ENCODE measurements at regions not wholly inside any gene's neighbourhood (a gene's known extent, or its start where the extent isn't known, plus 50 kb on each side); places are given as distances from the start of the nearest gene placed in this dataset.

- TF ChIP-seq, protein P1, sequence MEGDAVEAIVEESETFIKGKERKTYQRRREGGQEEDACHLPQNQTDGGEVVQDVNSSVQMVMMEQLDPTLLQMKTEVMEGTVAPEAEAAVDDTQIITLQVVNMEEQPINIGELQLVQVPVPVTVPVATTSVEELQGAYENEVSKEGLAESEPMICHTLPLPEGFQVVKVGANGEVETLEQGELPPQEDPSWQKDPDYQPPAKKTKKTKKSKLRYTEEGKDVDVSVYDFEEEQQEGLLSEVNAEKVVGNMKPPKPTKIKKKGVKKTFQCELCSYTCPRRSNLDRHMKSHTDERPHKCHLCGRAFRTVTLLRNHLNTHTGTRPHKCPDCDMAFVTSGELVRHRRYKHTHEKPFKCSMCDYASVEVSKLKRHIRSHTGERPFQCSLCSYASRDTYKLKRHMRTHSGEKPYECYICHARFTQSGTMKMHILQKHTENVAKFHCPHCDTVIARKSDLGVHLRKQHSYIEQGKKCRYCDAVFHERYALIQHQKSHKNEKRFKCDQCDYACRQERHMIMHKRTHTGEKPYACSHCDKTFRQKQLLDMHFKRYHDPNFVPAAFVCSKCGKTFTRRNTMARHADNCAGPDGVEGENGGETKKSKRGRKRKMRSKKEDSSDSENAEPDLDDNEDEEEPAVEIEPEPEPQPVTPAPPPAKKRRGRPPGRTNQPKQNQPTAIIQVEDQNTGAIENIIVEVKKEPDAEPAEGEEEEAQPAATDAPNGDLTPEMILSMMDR (IDR thresholded peaks at IDR 0.05; ENCODE audit: control insufficient read depth, insufficient read depth, low read depth, low read length, missing control alignments), result no peak
- DNase-seq (ENCODE audit: low read depth), result no peak
These were observed 137.6 kb downstream of the TEX29 start for GRCh38 chr13:111458001-111458531.

DNA sequence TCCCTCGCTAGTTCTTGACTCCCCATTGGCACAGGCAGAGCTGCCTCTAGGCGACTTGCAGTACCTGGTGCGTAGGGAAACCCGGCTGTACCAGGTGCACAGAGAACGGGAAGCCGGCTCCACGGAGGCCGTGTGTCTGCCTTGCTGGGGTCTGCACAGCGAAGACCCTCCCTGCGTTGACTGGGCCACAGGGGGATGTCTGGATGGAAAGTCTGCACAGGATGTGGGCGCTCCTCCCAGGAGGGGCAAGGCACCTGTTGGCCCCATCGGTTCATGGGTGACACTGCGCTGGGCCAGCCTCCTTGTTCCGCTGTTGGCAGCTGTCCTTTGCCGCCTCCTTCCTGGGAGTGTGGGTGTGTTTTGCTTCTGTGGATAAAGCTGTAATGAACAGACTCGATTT lies 138.3 kb downstream of the TEX29 start:
- no peak for DNase-seq (ENCODE audit: low read depth)
- TF ChIP-seq, protein P1 (IDR thresholded peaks at IDR 0.05; ENCODE audit: control insufficient read depth, insufficient read depth, low read depth, low read length, missing control alignments), result no peak
- H3K4me3 ChIP-seq (ENCODE audit: control insufficient read depth, low read depth, low read length), result no peak overlapping the region

More at GRCh38 chr13:111458001-111458531, 137.6 kb downstream of the TEX29 start:
- no peak overlapping the region for H3K4me3 ChIP-seq (ENCODE audit: control insufficient read depth, low read depth, low read length)

DNA sequence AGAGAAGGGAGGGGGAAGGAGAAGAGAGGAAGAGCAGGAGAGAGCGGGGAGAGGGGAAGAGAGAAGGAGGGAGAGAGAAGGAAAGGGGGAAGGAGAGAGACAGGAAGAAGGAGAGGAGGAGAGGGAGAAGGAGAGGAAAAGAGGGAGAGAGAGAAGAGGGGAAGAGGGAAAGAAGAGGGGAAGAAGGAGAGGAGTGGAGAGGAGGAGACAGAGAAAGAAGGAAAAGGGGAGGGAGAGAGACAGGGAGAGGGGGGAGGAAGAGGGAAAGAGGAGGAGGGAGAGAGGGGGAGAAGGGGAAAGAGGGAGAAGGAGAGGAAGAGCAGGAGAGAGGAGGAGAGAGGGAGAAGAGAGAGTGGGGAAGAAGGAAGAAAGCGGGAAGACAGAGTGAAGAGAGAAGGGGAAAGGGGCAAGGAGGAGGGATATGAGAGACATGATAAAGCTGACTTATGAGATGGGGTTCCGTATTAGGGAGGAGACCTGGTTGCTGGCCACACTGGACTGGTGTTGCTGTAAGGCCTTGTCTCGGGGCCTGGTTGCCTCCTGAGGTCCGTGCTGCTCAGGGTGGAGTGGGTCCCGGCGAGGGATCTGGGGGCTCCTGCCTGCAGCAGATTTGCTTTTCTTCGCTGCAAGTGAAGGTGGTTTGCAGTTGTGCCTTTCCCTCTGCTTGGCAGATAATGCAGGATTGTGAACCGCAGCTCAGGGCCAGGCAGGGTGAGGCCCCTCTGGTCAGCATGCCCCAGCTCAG lies 139.5 kb downstream of the TEX29 start:
- TF ChIP-seq, protein P1 (IDR thresholded peaks at IDR 0.05; ENCODE audit: control insufficient read depth, insufficient read depth, low read depth, low read length, missing control alignments), result no peak
- H3K4me3 ChIP-seq (ENCODE audit: control insufficient read depth, low read depth, low read length), result no peak overlapping the region
- no peak for DNase-seq (ENCODE audit: low read depth)

- TF ChIP-seq, protein P1 (IDR thresholded peaks at IDR 0.05; ENCODE audit: control insufficient read depth, insufficient read depth, low read depth, low read length, missing control alignments), result peak; percentile 57
- peak; percentile 8 for DNase-seq (ENCODE audit: low read depth)
- H3K4me3 ChIP-seq (ENCODE audit: control insufficient read depth, low read depth, low read length), result no peak overlapping the region
These were observed 140.4 kb downstream of the TEX29 start for GRCh38 chr13:111460548-111461444.

GRCh38 chr13:111461445-111462149 lies 141.2 kb downstream of the TEX29 start:
- TF ChIP-seq, protein P1 (IDR thresholded peaks at IDR 0.05; ENCODE audit: control insufficient read depth, insufficient read depth, low read depth, low read length, missing control alignments), result no peak
- no peak overlapping the region for H3K4me3 ChIP-seq (ENCODE audit: control insufficient read depth, low read depth, low read length)
- DNase-seq (ENCODE audit: low read depth), result no peak

DNA sequence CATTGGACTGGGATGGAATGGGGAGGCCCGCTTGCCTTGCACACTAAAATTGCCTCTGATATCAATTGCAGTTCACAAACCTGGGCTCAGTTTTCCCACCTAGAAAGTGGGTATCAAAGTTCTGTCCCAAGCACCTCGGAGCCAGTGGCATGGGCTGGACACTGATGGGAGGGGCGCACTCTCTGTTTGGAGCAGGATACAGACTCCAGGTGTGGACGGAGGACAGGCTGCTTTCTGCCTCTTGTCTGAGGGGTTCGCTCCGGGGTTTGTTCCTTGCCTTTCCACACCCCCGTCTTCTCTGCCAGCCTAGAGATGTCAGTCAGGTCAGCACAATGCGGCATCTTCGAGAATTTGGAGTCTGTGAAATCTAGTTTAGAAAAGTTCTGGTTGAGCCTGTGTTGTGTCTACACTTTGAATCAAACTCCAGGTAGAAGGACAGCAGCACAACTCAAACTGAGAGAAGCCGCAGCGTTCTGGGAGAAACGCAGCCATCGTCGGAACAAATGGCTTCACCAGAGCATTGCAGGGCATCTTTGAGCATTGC lies 141.9 kb downstream of the TEX29 start:
- TF ChIP-seq, protein P1 (IDR thresholded peaks at IDR 0.05; ENCODE audit: control insufficient read depth, insufficient read depth, low read depth, low read length, missing control alignments), result no peak
- DNase-seq (ENCODE audit: low read depth), result no peak
- no peak overlapping the region for H3K4me3 ChIP-seq (ENCODE audit: control insufficient read depth, low read depth, low read length)

Measured in AG09309 (cell line).